Naive thymus-derived CD4-positive, alpha-beta T cell (primary cell): ENCODE measurements at regions not wholly inside any gene's neighbourhood (a gene's known extent, or its start where the extent isn't known, plus 50 kb on each side); places are given as distances from the start of the nearest gene placed in this dataset.

Experiments
- ATAC-seq: fragments of 150-1000 bp; cut with Tn5 transposase; 2 replicates; pipeline ENCODE4 v1.10.0; 2021; ENCODE audit warnings: mild to moderate bottlenecking, moderate library complexity
- CTCF ChIA-PET: fragments of 350-600 bp; sonication (Branson Sonifier 250); formaldehyde crosslinking; loops from one replicate; lab custom pipeline; 2021; ENCODE audit warnings: antibody characterized with exemption; lab: Charles Lee
- POLR2A ChIA-PET: fragments of 350-600 bp; sonication (Branson Sonifier 250); formaldehyde crosslinking; loops from one replicate; lab custom pipeline; 2021; ENCODE audit warnings: antibody characterized with exemption, inconsistent platforms; lab: Charles Lee
- DNase-seq, 9 donors: peaks; one replicate each; pipeline versions ENCODE4 v3.0.0 to v3.0.0-alpha.2; 2020 to 2022; ENCODE audit warnings: mixed read lengths in 1 of 9
- H3K27ac ChIP-seq: one replicate; pipeline ENCODE4 v1.7.0; 2013; ENCODE audit warnings: mild to moderate bottlenecking, low read depth, low read length, moderate library complexity
- H3K27me3 ChIP-seq, 2 donors: one replicate each; pipeline ENCODE4 v1.7.0; 2013; ENCODE audit warnings: low read length in 2 of 2, mild to moderate bottlenecking in 2 of 2, moderate library complexity in 2 of 2; ENCODE audit not compliant: control insufficient read depth in 2 of 2, insufficient read depth in 2 of 2
- H3K36me3 ChIP-seq, 3 experiments: 1 replicate in 2 of 3; 2 replicates in 1 of 3; pipeline ENCODE4 v1.7.0; 2013; ENCODE audit warnings: low read length in 3 of 3, mild to moderate bottlenecking in 3 of 3, moderate library complexity in 1 of 3; ENCODE audit not compliant: insufficient read depth in 3 of 3, control insufficient read depth in 2 of 3
- H3K4me1 ChIP-seq, 2 donors: one replicate each; pipeline ENCODE4 v1.7.0; 2013; ENCODE audit warnings: low read length in 2 of 2, mild to moderate bottlenecking in 2 of 2, moderate library complexity in 1 of 2; ENCODE audit not compliant: control insufficient read depth in 2 of 2, insufficient read depth in 2 of 2
- H3K4me3 ChIP-seq: 2 replicates; pipeline ENCODE4 v1.7.0; 2013; ENCODE audit warnings: mild to moderate bottlenecking, low read length
- H3K9me3 ChIP-seq, 3 experiments: 1 replicate in 2 of 3; 2 replicates in 1 of 3; pipeline ENCODE4 v1.7.0; 2013; ENCODE audit warnings: low read length in 3 of 3; ENCODE audit not compliant: control insufficient read depth in 2 of 3
- H3K27ac Mint-ChIP-seq, 9 donors: one replicate each; pipeline ENCODE4 v1.8.0; 2020 to 2022; ENCODE audit warnings: mixed read lengths in 9 of 9, mild to moderate bottlenecking in 8 of 9, moderate library complexity in 5 of 9, inconsistent platforms in 2 of 9
- H3K27me3 Mint-ChIP-seq, 5 donors: one replicate each; pipeline ENCODE4 v1.8.0; 2021 to 2022; ENCODE audit warnings: mixed read lengths in 5 of 5, mild to moderate bottlenecking in 1 of 5
- H3K36me3 Mint-ChIP-seq, 5 donors: one replicate each; pipeline ENCODE4 v1.8.0; 2020 to 2022; ENCODE audit warnings: mixed read lengths in 5 of 5, mild to moderate bottlenecking in 3 of 5, inconsistent platforms in 1 of 5
- H3K4me1 Mint-ChIP-seq, 7 donors: one replicate each; pipeline ENCODE4 v1.8.0; 2020 to 2022; ENCODE audit warnings: mixed read lengths in 7 of 7, mild to moderate bottlenecking in 3 of 7, inconsistent platforms in 1 of 7
- H3K4me3 Mint-ChIP-seq, 10 donors: one replicate each; pipeline ENCODE4 v1.8.0; 2020 to 2022; ENCODE audit warnings: mild to moderate bottlenecking in 10 of 10, mixed read lengths in 10 of 10, moderate library complexity in 6 of 10, inconsistent platforms in 2 of 10
- H3K9me3 Mint-ChIP-seq, 11 donors: one replicate each; pipeline ENCODE4 v1.8.0; 2020 to 2022; ENCODE audit warnings: mixed read lengths in 11 of 11, mild to moderate bottlenecking in 4 of 11, inconsistent platforms in 1 of 11, moderate library complexity in 1 of 11
- intact Hi-C, 2 donors: fragments of 100-400 bp; cut with micrococcal nuclease; formaldehyde crosslinking; loops; one replicate each; pipeline ENCODE4 v1.15.1; 2023

DNA sequence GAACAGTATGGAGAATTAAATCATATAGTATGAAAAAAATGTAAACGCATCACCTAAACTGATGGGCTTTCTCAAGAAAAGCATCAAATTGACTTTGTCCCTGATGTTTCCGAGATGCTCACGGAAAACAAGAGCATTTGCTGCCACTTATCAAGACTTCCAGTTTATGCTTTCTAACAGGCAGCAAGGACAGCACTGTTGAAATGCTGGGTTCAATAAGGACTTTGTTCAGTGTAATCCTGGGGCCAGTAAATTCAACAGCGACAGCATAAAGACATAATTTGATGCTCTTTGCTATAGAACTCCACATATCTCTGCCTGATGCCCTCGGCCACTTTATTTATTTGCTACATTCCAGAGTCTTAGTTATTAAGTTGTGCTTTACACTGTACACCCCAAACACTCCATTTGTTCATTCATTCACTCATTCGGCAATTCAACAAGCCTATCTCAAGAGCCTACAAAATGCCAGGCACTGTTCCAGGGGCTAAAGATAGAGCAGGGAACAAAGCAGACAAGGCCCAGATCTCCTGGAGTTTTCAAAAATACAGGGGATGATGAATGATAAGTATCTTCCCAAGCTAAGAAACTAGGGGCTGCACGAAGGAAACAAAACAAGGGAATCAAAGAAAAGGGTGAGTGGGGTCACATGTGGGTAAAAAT, 294.6 kb downstream of the ZNF608 start:
- intact Hi-C loops = no loop called here
- no peaks in the 10 kb centered on the region for H3K36me3 ChIP-seq
- no peak overlapping the region for H3K27ac ChIP-seq
- Mint-ChIP-seq H3K27ac (no peak overlapping the region), H3K4me1 (no peaks in the 10 kb centered on the region), H3K36me3 (no peaks in the 10 kb centered on the region), H3K9me3 (peaks cover 0 to 13% (median 0%) of the 10 kb centered on the region in 11 donors), H3K27me3 (peaks cover 0 to 11% (median 0%) of the 10 kb centered on the region in 5 donors), H3K4me3 (no peak overlapping the region)
- no peaks in the 10 kb centered on the region for H3K27me3 ChIP-seq
- CTCF ChIA-PET = no interaction called here
- DNase-seq = no peak
- no peak for ATAC-seq
- no peaks in the 10 kb centered on the region for H3K4me1 ChIP-seq
- H3K4me3 ChIP-seq = no peak overlapping the region
- POLR2A ChIA-PET = no interaction called here
- no peaks in the 10 kb centered on the region for H3K9me3 ChIP-seq

DNA sequence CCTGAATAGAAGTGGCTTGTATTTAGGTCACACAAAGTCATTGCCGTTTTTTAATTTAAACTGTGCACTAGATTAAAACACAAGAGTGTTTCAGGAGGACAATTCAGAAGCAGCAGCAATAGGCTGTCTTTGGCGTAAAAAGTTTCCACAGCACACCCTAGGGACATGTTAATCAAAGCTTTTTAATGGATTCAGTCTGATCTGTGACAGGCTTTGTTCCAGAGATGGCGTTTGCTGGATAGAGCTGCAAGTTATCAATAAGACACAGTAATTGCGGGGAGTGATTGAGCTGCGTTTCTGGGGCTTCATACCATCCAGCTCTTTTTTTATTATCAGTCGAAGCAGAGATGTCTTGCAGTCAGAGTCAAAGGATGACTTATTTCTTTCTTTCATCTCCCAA, 300.3 kb downstream of the ZNF608 start:
- H3K27me3 ChIP-seq = no peaks in the 10 kb centered on the region
- H3K36me3 ChIP-seq = no peaks in the 10 kb centered on the region
- Mint-ChIP-seq H3K36me3 (no peaks in the 10 kb centered on the region), H3K4me3 (no peak overlapping the region), H3K27me3 (peaks cover 0 to 16% (median 0%) of the 10 kb centered on the region in 5 donors), H3K27ac (no peak overlapping the region), H3K4me1 (no peaks in the 10 kb centered on the region), H3K9me3 (peaks cover 0 to 7% (median 0%) of the 10 kb centered on the region in 11 donors)
- H3K4me1 ChIP-seq = no peaks in the 10 kb centered on the region
- POLR2A ChIA-PET = no interaction called here
- H3K27ac ChIP-seq = no peak overlapping the region
- no peak for DNase-seq
- ATAC-seq = no peak
- intact Hi-C loops = no loop called here
- CTCF ChIA-PET = no interaction called here
- H3K4me3 ChIP-seq = no peak overlapping the region
- no peaks in the 10 kb centered on the region for H3K9me3 ChIP-seq

DNA sequence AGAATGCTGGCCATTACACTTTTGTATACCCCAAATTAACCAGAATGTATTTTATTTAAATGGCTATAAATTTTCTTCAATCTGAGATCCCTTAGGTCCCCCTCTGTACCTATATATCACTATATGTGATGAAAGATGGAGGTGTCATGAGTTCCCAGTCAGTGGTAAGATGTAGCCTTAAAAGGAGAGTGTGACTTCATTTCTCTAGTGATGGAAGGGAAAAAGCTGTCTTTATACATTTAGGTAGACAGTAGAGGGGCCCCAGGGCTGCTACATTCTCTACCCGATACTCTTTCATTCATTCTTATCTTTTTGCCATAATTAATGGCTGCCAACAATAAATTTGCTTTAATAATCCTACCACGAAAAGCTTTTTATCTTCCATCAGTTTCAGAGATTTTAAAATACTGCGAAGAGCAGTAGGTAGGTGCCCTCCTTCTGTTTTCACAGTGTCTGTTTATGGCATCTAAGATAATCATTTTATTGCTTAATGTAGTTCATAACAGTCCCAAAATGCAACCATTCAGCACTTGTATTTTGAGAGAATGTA, 301.3 kb downstream of the ZNF608 start:
- Mint-ChIP-seq H3K36me3 (no peaks in the 10 kb centered on the region), H3K4me1 (no peaks in the 10 kb centered on the region), H3K27me3 (peaks cover 0 to 6% (median 0%) of the 10 kb centered on the region in 5 donors), H3K9me3 (peaks cover 0 to 6% (median 0%) of the 10 kb centered on the region in 11 donors), H3K4me3 (no peak overlapping the region), H3K27ac (no peak overlapping the region)
- DNase-seq (no peak), ATAC-seq (no peak)
- CTCF ChIA-PET = no interaction called here
- Histone ChIP-seq H3K27ac (no peak overlapping the region), H3K36me3 (no peaks in the 10 kb centered on the region), H3K9me3 (no peaks in the 10 kb centered on the region), H3K4me1 (no peaks in the 10 kb centered on the region), H3K27me3 (no peaks in the 10 kb centered on the region), H3K4me3 (no peak overlapping the region)
- POLR2A ChIA-PET = no interaction called here
- intact Hi-C loops = no loop called here

DNA sequence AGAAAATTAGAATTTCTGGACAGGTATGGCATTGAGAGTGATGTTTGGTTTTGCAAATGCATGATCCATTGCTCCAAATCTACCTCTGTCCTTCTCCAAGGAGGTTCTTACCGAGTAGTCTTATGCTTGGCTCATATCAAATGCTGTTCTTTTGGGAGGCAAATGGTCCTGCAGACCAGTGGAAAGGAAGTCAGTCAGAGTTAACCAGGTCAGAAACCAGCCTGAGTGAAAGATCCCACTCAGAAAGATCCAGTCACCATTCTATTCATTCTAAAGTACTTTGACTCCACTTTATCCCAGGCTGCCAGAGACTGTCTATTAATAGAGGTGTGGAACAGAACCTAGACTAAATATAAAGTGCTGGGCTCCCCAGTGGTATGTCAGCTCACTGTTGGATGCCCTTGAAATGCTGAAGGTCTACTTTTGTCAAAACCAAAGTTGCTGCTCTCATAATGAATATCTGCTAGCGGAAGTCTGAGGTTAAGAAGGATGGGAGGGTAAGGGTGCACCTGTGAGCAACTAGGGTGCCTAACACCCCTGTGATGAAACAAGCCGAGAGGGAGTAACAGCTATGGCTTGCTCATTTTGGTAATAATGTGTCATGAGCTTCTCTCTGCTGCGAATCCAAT, 302.2 kb downstream of the ZNF608 start:
- H3K27me3 Mint-ChIP-seq = peaks cover 0 to 6% (median 0%) of the 10 kb centered on the region in 5 donors
- Histone ChIP-seq H3K27me3 (no peaks in the 10 kb centered on the region), H3K4me1 (no peaks in the 10 kb centered on the region), H3K9me3 (no peaks in the 10 kb centered on the region), H3K27ac (no peak overlapping the region), H3K4me3 (no peak overlapping the region), H3K36me3 (no peaks in the 10 kb centered on the region)
- intact Hi-C loops = no loop called here
- POLR2A ChIA-PET = no interaction called here
- DNase-seq = no peak
- H3K27ac Mint-ChIP-seq = no peak overlapping the region
- no peaks in the 10 kb centered on the region for H3K36me3 Mint-ChIP-seq
- peaks cover 0 to 6% (median 0%) of the 10 kb centered on the region in 11 donors for H3K9me3 Mint-ChIP-seq
- H3K4me1 Mint-ChIP-seq = no peaks in the 10 kb centered on the region
- ATAC-seq = no peak
- CTCF ChIA-PET = no interaction called here
- no peak overlapping the region for H3K4me3 Mint-ChIP-seq

DNA sequence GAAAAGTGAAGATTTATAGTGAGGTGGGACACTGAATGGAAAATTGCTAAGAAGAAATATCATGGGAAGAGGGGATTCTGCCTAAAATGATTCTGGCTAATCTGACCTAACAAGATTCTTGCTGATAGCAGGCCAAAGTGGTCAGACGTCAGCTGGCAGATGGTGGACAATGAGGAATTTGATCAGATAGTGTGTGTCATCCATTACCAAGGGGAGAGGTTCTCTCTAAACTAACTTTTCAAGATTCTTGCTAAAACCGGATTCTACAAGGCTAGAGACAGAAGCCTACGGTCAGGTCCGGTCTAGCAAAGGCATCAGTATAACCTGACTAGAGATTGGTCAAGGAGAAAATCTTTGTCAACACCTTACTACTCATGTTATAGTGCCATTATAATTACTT, 306.0 kb downstream of the ZNF608 start:
- Mint-ChIP-seq H3K27ac (no peak overlapping the region), H3K4me3 (no peak overlapping the region), H3K4me1 (no peaks in the 10 kb centered on the region), H3K9me3 (peaks cover 0 to 6% (median 1%) of the 10 kb centered on the region in 11 donors), H3K36me3 (no peaks in the 10 kb centered on the region), H3K27me3 (peaks cover 0 to 6% (median 0%) of the 10 kb centered on the region in 5 donors)
- no peaks in the 10 kb centered on the region for H3K4me1 ChIP-seq
- no peak for ATAC-seq
- no peaks in the 10 kb centered on the region for H3K27me3 ChIP-seq
- ChIA-PET POLR2A (no interaction called here), CTCF (no interaction called here)
- H3K4me3 ChIP-seq = no peak overlapping the region
- no peaks in the 10 kb centered on the region for H3K36me3 ChIP-seq
- intact Hi-C loops = no loop called here
- H3K27ac ChIP-seq = no peak overlapping the region
- H3K9me3 ChIP-seq = no peaks in the 10 kb centered on the region
- DNase-seq = no peak

DNA sequence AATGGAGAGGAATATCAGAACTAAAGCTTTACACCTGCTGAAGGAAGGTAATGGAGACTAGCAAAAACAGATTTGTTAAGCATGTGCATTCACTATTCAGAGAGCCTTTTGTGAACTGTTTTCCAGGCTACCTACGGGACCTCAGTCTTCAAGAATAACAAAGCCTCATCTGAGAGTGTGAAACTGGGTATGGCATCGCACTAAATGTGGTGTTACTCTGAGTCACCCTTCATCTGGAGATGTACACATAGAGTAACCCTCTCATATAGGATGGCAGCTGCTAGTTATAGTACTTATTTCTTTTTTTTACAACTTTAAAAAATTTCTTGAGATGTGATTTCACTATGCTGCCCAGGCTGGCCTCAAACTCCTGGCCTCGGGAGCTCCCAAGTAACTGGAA, 306.8 kb downstream of the ZNF608 start:
- peaks cover 0 to 6% (median 0%) of the 10 kb centered on the region in 5 donors for H3K27me3 Mint-ChIP-seq
- no peaks in the 10 kb centered on the region for H3K4me1 Mint-ChIP-seq
- POLR2A ChIA-PET = no interaction called here
- H3K4me3 Mint-ChIP-seq = no peak overlapping the region
- intact Hi-C loops = no loop called here
- H3K36me3 Mint-ChIP-seq = no peaks in the 10 kb centered on the region
- Histone ChIP-seq H3K9me3 (no peaks in the 10 kb centered on the region), H3K27me3 (no peaks in the 10 kb centered on the region), H3K36me3 (no peaks in the 10 kb centered on the region), H3K4me3 (no peak overlapping the region), H3K4me1 (no peaks in the 10 kb centered on the region), H3K27ac (no peak overlapping the region)
- ATAC-seq (no peak), DNase-seq (no peak)
- H3K9me3 Mint-ChIP-seq = peaks cover 0 to 9% (median 4%) of the 10 kb centered on the region in 11 donors
- CTCF ChIA-PET = no interaction called here
- H3K27ac Mint-ChIP-seq = no peak overlapping the region

DNA sequence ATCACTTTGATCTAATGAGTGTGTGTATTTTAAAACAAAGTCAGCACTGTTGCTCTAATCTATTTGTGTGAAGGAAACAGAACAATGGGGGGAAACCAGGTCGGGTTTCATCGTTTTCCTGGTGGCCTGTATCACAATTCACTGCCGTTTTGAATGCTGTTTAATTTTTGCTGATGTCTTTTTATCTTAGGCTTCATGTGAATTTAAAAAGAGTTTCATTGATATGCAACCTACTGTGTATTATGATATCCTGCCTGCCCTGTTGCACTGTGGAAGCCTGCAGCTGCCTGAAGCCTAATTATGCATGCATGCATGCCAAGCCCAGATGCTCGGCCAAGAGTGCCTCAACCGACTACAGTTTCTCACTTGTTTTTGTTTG, 307.5 kb downstream of the ZNF608 start:
- ATAC-seq (no peak), DNase-seq (no peak)
- H3K27ac Mint-ChIP-seq = no peak overlapping the region
- Histone ChIP-seq H3K4me3 (no peak overlapping the region), H3K4me1 (no peaks in the 10 kb centered on the region), H3K27me3 (no peaks in the 10 kb centered on the region), H3K27ac (no peak overlapping the region), H3K36me3 (no peaks in the 10 kb centered on the region), H3K9me3 (no peaks in the 10 kb centered on the region)
- intact Hi-C loops = no loop called here
- ChIA-PET CTCF (no interaction called here), POLR2A (no interaction called here)
- no peaks in the 10 kb centered on the region for H3K36me3 Mint-ChIP-seq
- H3K4me1 Mint-ChIP-seq = no peaks in the 10 kb centered on the region
- peaks cover 0 to 6% (median 0%) of the 10 kb centered on the region in 5 donors for H3K27me3 Mint-ChIP-seq
- H3K9me3 Mint-ChIP-seq = peaks cover 0 to 16% (median 5%) of the 10 kb centered on the region in 11 donors
- no peak overlapping the region for H3K4me3 Mint-ChIP-seq
